Fibroblast of pulmonary artery (primary cell): ENCODE measurements at regions not wholly inside any gene's neighbourhood (a gene's known extent, or its start where the extent isn't known, plus 50 kb on each side); places are given as distances from the start of the nearest gene placed in this dataset.

ENCODE experiments used
- DNase-seq: peaks from one replicate; pipeline ENCODE4 v3.0.0-alpha.2; 2010; ENCODE audit warnings: low read depth
- H3K4me3 ChIP-seq: replicated peaks from 2 replicates; pipeline ENCODE4 v1.5.1; 2011; ENCODE audit warnings: low read depth, mild to moderate bottlenecking, control low read depth, low read length, moderate library complexity
- CTCF ChIP-seq: IDR thresholded peaks from 2 replicates; pipeline ENCODE4 v1.5.1; 2011; ENCODE audit warnings: mild to moderate bottlenecking, control low read depth, low read length, inconsistent platforms; ENCODE audit errors: missing control alignments

- no peak for DNase-seq
- no peak for TF ChIP-seq CTCF
- no peak overlapping the region for H3K4me3 ChIP-seq
Measured at GRCh38 chr6:14828201-14828611, 417.7 kb upstream of the JARID2 start.

GRCh38 chr6:14831070-14831469 lies 414.8 kb upstream of the JARID2 start:
- no peak for TF ChIP-seq CTCF
- DNase-seq, result no peak
- no peak overlapping the region for H3K4me3 ChIP-seq

- TF ChIP-seq CTCF, result no peak
- no peak for DNase-seq
- H3K4me3 ChIP-seq, result no peak overlapping the region
Measured at GRCh38 chr6:14831937-14832336, 413.9 kb upstream of the JARID2 start.

GRCh38 chr6:14832427-14832826 lies 413.4 kb upstream of the JARID2 start:
- H3K4me3 ChIP-seq, result no peak overlapping the region
- TF ChIP-seq CTCF, result no peak
- no peak for DNase-seq

- no peak overlapping the region for H3K4me3 ChIP-seq
- no peak for TF ChIP-seq CTCF
- no peak for DNase-seq
Measured at GRCh38 chr6:14834851-14835530, 410.9 kb upstream of the JARID2 start.

- no peak overlapping the region for H3K4me3 ChIP-seq
- no peak for DNase-seq
- TF ChIP-seq CTCF, result no peak
Measured at GRCh38 chr6:14837435-14837834, 408.4 kb upstream of the JARID2 start.

GRCh38 chr6:14838133-14838583 lies 407.7 kb upstream of the JARID2 start:
- no peak overlapping the region for H3K4me3 ChIP-seq
- no peak for DNase-seq
- no peak for TF ChIP-seq CTCF
